Hypothalamus (tissue), 51 donors: ENCODE measurements at regions not wholly inside any gene's neighbourhood (a gene's known extent, or its start where the extent isn't known, plus 50 kb on each side); places are given as distances from the start of the nearest gene placed in this dataset.

Source experiments
- DNase-seq, 51 donors: peaks; one replicate each; lab custom pipeline; 2025; lab: John Stamatoyannopoulos, UW

DNA sequence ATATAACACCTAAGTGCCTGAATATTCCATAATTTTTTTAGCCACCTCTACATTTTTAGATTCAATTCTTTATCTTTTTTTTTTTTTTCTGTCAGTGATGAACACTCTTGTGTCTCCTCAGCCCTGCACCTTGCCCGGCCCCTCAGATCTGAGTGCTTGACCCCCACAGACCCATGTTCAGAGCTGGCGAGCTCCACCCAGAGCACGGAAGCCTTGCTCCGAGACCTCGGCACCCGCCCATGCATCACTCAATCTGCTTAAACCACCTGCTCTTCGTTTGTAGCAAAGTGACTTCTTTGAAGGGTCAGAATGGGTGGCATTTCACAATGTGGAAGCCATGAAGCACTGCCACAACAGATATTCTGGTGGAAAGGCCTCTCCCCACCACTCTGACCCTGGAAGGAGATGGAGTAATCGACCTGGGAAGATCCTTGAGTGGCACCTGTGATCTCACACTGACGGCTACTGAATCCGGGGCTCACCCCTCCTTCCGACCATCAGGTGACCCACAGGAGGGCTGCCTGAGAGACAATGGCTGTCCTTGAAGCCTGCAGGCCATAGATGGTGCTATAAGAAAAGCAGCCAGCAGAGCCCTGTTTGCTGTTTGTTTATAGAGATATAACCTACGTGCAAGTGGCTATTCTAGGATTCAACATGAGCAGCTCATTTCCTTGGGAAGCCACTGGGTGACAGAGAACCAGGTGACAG is 261.1 kb upstream of the IRX4 start:
- DNase-seq = no peak

GRCh38 chr5:2143088-2143487 is 260.4 kb upstream of the IRX4 start:
- DNase-seq = no peak

GRCh38 chr5:2142456-2142954 is 259.8 kb upstream of the IRX4 start:
- DNase-seq = no peak

GRCh38 chr5:2141254-2142000 is 258.7 kb upstream of the IRX4 start:
- no peak for DNase-seq

GRCh38 chr5:2140501-2141175 is 257.9 kb upstream of the IRX4 start:
- no peak for DNase-seq

DNA sequence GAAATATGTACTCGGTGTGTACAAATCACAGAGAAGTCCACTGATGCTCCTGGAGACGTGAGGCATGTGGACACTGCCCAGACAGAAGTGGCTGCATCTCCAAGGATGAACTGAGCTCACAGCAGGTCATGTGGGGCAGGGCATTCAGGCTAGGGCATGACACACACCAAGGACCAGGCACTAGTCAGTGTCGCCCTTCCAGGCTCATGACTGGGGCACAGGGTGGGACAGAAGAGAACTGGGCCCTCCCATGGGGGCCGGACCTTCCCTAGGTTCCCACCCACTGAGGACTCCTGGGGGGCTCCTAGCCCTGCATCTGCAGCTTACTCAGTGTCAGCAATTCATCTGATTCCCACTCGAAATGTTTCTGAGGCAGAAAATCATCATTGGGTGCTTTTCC is 256.8 kb upstream of the IRX4 start:
- DNase-seq = no peak

DNA sequence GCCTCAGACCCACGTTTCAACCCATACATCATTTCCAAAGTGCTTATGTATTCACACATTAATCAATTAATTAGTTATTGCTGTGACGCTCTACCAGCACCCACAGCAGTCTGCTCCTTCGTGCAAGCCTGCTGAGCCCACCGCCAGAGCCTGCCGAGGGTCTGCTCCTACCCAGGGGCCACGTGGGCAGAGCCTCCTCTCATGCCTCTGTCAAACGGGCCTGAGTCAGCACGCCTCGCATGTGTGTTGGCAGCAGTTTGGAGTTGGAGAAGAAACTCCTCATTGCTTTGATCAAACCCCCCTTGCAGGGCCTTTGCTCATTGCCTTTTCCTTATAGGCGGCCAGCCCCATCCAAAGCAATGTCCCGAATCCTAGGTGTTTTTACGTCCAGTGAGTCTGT is 256.2 kb upstream of the IRX4 start:
- DNase-seq = no peak

- DNase-seq = no peak
These were observed 254.8 kb upstream of the IRX4 start for GRCh38 chr5:2137444-2138050.

DNA sequence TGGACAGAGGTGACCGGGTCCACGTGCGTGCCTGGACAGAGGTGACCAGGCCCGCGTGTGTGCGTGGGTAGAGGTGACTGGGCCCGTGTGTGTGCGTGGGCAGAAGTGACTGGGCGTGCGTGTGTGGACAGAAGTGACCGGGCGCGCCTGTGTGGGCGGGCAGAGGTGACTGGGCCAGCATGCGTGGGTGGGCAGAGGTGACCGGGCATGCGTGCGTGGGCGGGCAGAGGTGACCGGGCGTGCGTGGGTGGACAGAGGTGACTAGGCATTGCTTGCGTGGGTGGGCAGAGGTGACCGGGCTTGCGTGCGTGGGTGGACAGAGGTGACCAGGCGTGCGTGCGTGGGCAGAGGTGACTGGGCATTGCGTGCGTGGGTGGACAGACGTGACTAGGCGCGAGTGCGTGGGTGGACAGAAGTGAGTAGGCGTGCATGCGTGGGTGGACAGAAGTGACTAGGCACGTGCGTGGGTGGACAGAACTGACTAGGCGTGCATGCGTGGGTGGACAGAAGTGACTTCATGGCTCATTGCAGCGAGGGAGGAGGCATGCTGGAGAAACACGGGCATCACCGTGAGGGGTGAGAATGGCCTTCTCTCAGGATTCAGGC is 254.1 kb upstream of the IRX4 start:
- no peak for DNase-seq

DNA sequence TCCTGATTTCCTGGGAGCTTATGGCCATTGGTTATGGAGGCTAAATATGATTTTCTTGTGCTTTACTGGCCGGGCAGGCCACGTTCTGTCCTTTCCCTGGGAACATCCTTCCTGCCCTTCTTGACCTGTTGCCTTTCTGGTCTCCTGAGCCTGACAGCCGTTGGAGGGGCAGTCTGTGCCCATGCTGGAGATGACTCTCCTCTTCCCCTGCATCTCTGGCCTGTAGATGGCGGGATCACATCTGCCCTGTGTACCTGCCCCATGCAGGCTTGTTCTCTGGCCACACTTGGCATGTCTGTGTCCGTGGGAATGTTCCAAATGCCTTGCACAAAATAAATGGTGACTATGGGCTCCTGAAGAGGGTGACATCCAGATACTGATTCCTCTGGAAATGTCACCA is 253.1 kb upstream of the IRX4 start:
- DNase-seq = no peak

- DNase-seq = no peak
These were observed 252.6 kb upstream of the IRX4 start for GRCh38 chr5:2135354-2135753.

DNA sequence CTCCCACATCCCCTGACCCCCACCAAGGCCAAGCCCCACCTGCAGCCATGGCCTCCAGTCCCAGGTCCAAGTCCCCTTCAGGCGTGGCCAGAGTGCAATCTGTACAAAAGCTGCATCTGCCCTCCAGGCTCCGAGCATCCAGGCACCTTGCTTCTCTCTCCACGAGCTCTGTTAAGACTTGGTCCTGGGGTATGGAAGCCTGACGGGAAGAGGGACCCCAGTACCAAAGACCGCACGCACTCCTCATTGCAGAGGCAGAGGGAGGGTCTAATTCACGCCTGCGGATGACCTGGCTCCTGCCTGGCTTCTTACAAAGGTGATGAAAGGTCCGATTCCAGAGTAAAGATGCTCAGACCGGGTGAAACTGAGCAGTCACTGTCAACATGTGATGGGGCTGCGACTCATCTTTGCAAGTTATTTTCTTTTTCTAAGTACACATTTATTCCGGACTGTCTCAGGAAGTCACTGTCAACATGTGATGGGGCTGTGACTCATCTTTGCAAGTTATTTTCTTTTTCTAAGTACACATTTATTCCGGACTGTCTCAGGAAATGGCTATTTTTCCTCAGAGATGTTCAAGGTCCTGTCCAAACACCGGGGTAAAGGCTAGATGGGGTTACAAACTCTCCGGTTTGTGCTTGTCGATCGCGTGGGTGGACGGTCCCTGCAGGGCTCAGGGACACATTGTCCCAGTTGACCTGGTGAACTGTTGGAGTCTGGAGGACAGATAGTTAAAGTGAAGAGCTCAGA is 252.0 kb upstream of the IRX4 start:
- DNase-seq = no peak

GRCh38 chr5:2133936-2134335 is 251.2 kb upstream of the IRX4 start:
- no peak for DNase-seq

DNA sequence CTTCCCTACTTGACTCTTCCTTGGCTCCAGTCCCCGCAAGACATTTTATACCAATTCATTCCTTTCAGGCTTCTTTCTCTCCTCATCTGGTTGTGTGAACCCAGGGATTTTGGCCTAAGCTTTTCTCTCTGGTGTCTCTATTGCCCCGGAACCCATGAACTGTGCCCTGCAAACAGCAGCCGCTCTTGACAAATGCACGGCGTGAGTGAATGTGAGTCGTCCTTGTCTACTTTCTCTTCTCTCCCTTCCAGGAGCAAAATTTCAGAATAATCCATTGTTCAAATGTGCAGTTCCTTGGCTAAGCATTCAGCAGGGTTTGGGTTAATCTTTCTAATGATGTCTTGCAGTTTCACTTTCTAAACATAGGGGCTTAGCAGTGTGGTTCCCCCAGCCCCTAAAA is 250.4 kb upstream of the IRX4 start:
- DNase-seq = no peak

GRCh38 chr5:2132497-2132847 is 249.7 kb upstream of the IRX4 start:
- DNase-seq = no peak

GRCh38 chr5:2131826-2132496 is 249.2 kb upstream of the IRX4 start:
- DNase-seq = no peak

- no peak for DNase-seq
These were observed 248.5 kb upstream of the IRX4 start for GRCh38 chr5:2131196-2131595.

DNA sequence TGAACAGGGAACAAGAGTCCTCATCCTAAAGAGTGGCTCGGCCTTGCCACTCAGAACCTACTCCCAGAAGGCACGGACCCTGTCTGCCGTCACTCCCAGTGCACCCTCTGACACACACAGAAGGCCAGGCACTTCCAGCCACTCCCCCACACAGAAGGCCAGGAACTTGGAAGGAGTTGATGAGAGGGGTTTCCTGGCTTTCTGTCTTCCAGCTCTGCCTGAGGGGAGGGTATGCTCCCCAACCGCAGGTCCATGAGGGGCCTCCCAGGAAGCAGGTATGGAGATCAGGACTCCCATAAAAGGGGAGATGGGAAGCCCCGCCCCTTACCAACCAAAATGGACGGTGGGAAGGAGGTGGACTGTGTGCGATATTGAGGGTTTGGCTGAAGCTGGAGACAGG is 247.6 kb upstream of the IRX4 start:
- no peak for DNase-seq

DNA sequence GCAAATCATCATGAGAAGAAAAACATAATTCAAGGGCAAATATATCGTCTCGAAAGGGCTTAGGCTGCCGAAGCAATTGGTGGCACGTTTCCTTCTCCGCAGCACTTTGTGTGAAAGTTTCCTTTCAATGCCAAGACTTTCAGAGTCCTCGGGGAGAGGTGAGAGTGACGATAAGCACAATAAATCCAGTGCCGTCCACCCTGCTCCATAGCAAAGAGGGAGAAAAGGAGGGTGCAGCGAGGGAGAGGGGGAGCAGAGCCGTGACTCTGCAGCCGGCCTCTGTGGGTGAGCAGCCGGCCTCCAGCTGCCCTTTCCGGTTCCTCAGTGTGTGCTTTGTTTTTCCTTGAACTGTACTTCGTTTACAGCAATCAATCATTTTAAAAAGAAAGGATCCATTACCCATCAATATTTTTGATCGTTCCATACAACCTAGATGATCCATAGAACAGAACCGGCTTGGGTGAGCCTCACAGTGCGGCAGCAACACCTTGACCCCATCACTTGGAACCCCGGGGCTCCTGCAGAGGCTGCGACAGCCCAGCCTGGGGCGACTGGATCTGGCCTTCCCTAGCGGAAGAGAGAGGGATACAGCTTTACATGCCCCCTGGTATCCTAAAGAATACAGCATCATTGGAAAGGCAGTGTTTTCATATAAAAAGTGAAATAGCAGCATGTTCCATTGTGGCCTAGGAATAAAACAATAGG is 247.0 kb upstream of the IRX4 start:
- DNase-seq = no peak
